ENCODE measurements at regions not wholly inside any gene's neighbourhood (a gene's known extent, or its start where the extent isn't known, plus 50 kb on each side); places are given as distances from the start of the nearest gene placed in this dataset.

DNA sequence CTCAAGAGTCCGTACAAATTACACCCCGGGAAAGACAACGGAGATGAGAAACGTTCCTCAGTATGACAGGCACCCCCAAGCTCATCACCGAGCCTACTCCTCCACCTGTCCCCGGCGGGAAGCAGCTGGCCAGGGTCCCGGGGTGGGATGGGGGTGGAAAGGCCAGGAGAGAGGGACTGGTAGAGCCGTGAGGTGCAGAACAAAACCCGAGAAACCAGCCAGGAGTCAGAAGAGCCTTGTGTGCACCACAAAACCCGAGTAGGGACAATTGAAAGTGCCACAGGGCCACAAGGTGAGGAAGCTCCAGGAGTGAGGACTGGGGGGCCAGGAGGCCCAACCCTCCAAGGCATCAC is 75.5 kb upstream of the SALL3 start:
- H3K27me3 ChIP-seq (ENCODE audit: control insufficient read depth in 5 of 5, insufficient read depth in 4 of 5, low read length in 5 of 5): peaks cover 8 to 23% (median 12%) of the 10 kb centered on the region in 5 donors
- H3K4me3 ChIP-seq (ENCODE audit: low read depth in 1 of 5, low read length in 5 of 5): no peak overlapping the region
- no peaks in the 10 kb centered on the region for H3K36me3 ChIP-seq (ENCODE audit: control insufficient read depth in 5 of 5, insufficient read depth in 5 of 5, low read length in 5 of 5)
- no peaks in the 10 kb centered on the region for H3K4me1 ChIP-seq (ENCODE audit: control insufficient read depth in 5 of 5, insufficient read depth in 5 of 5, low read length in 5 of 5)
- H3K9me3 ChIP-seq (ENCODE audit: control insufficient read depth in 5 of 5, low read length in 5 of 5): no peaks in the 10 kb centered on the region
- H3K27ac ChIP-seq (ENCODE audit: low read depth, low read length): no peak overlapping the region
- no peak overlapping the region for H3K9ac ChIP-seq (ENCODE audit: low read length in 5 of 5)

GRCh38 chr18:78905334-78905733 is 74.3 kb upstream of the SALL3 start:
- Histone ChIP-seq H3K36me3 (ENCODE audit: control insufficient read depth in 5 of 5, insufficient read depth in 5 of 5, low read length in 5 of 5) (no peaks in the 10 kb centered on the region), H3K27ac (ENCODE audit: low read depth, low read length) (no peak overlapping the region), H3K27me3 (ENCODE audit: control insufficient read depth in 5 of 5, insufficient read depth in 4 of 5, low read length in 5 of 5) (peaks cover 8 to 23% (median 12%) of the 10 kb centered on the region in 5 donors), H3K4me3 (ENCODE audit: low read depth in 1 of 5, low read length in 5 of 5) (no peak overlapping the region), H3K9me3 (ENCODE audit: control insufficient read depth in 5 of 5, low read length in 5 of 5) (no peaks in the 10 kb centered on the region), H3K4me1 (ENCODE audit: control insufficient read depth in 5 of 5, insufficient read depth in 5 of 5, low read length in 5 of 5) (no peaks in the 10 kb centered on the region), H3K9ac (ENCODE audit: low read length in 5 of 5) (no peak overlapping the region)

- peaks cover 8 to 23% (median 12%) of the 10 kb centered on the region in 5 donors for H3K27me3 ChIP-seq (ENCODE audit: control insufficient read depth in 5 of 5, insufficient read depth in 4 of 5, low read length in 5 of 5)
- H3K9ac ChIP-seq (ENCODE audit: low read length in 5 of 5): no peak overlapping the region
- H3K4me1 ChIP-seq (ENCODE audit: control insufficient read depth in 5 of 5, insufficient read depth in 5 of 5, low read length in 5 of 5): no peaks in the 10 kb centered on the region
- H3K36me3 ChIP-seq (ENCODE audit: control insufficient read depth in 5 of 5, insufficient read depth in 5 of 5, low read length in 5 of 5): no peaks in the 10 kb centered on the region
- no peak overlapping the region for H3K27ac ChIP-seq (ENCODE audit: low read depth, low read length)
- H3K9me3 ChIP-seq (ENCODE audit: control insufficient read depth in 5 of 5, low read length in 5 of 5): no peaks in the 10 kb centered on the region
- H3K4me3 ChIP-seq (ENCODE audit: low read depth in 1 of 5, low read length in 5 of 5): no peak overlapping the region
Measured at GRCh38 chr18:78906066-78906465, 73.6 kb upstream of the SALL3 start.

- H3K36me3 ChIP-seq (ENCODE audit: control insufficient read depth in 5 of 5, insufficient read depth in 5 of 5, low read length in 5 of 5): no peaks in the 10 kb centered on the region
- no peak overlapping the region for H3K4me3 ChIP-seq (ENCODE audit: low read depth in 1 of 5, low read length in 5 of 5)
Measured at GRCh38 chr18:78908462-78909260, 71.0 kb upstream of the SALL3 start.

GRCh38 chr18:78911751-78912283 is 67.8 kb upstream of the SALL3 start:
- Histone ChIP-seq H3K4me3 (ENCODE audit: low read depth in 1 of 5, low read length in 5 of 5) (no peak overlapping the region), H3K4me1 (ENCODE audit: control insufficient read depth in 5 of 5, insufficient read depth in 5 of 5, low read length in 5 of 5) (no peaks in the 10 kb centered on the region), H3K27me3 (ENCODE audit: control insufficient read depth in 5 of 5, insufficient read depth in 4 of 5, low read length in 5 of 5) (peaks cover 0 to 10% (median 4%) of the 10 kb centered on the region in 5 donors), H3K36me3 (ENCODE audit: control insufficient read depth in 5 of 5, insufficient read depth in 5 of 5, low read length in 5 of 5) (no peaks in the 10 kb centered on the region), H3K9me3 (ENCODE audit: control insufficient read depth in 5 of 5, low read length in 5 of 5) (peaks cover 0 to 5% (median 0%) of the 10 kb centered on the region in 5 donors), H3K9ac (ENCODE audit: low read length in 5 of 5) (no peak overlapping the region), H3K27ac (ENCODE audit: low read depth, low read length) (no peak overlapping the region)

More at GRCh38 chr18:78908462-78909260, 71.0 kb upstream of the SALL3 start:
- no peak overlapping the region for H3K9ac ChIP-seq (ENCODE audit: low read length in 5 of 5)
- no peaks in the 10 kb centered on the region for H3K4me1 ChIP-seq (ENCODE audit: control insufficient read depth in 5 of 5, insufficient read depth in 5 of 5, low read length in 5 of 5)
- no peak overlapping the region for H3K27ac ChIP-seq (ENCODE audit: low read depth, low read length)
- peaks cover 0 to 12% (median 3%) of the 10 kb centered on the region in 5 donors for H3K27me3 ChIP-seq (ENCODE audit: control insufficient read depth in 5 of 5, insufficient read depth in 4 of 5, low read length in 5 of 5)
- no peaks in the 10 kb centered on the region for H3K9me3 ChIP-seq (ENCODE audit: control insufficient read depth in 5 of 5, low read length in 5 of 5)

GRCh38 chr18:78912336-78912735 is 67.3 kb upstream of the SALL3 start:
- H3K4me1 ChIP-seq (ENCODE audit: control insufficient read depth in 5 of 5, insufficient read depth in 5 of 5, low read length in 5 of 5): no peaks in the 10 kb centered on the region
- no peak overlapping the region for H3K4me3 ChIP-seq (ENCODE audit: low read depth in 1 of 5, low read length in 5 of 5)
- H3K27ac ChIP-seq (ENCODE audit: low read depth, low read length): no peak overlapping the region
- H3K9ac ChIP-seq (ENCODE audit: low read length in 5 of 5): no peak overlapping the region
- H3K36me3 ChIP-seq (ENCODE audit: control insufficient read depth in 5 of 5, insufficient read depth in 5 of 5, low read length in 5 of 5): no peaks in the 10 kb centered on the region
- H3K9me3 ChIP-seq (ENCODE audit: control insufficient read depth in 5 of 5, low read length in 5 of 5): peaks cover 0 to 5% (median 0%) of the 10 kb centered on the region in 5 donors
- H3K27me3 ChIP-seq (ENCODE audit: control insufficient read depth in 5 of 5, insufficient read depth in 4 of 5, low read length in 5 of 5): peaks cover 0 to 10% (median 4%) of the 10 kb centered on the region in 5 donors

GRCh38 chr18:78912844-78913243 is 66.8 kb upstream of the SALL3 start:
- H3K4me3 ChIP-seq (ENCODE audit: low read depth in 1 of 5, low read length in 5 of 5): no peak overlapping the region
- peaks cover 0 to 10% (median 4%) of the 10 kb centered on the region in 5 donors for H3K27me3 ChIP-seq (ENCODE audit: control insufficient read depth in 5 of 5, insufficient read depth in 4 of 5, low read length in 5 of 5)
- no peaks in the 10 kb centered on the region for H3K36me3 ChIP-seq (ENCODE audit: control insufficient read depth in 5 of 5, insufficient read depth in 5 of 5, low read length in 5 of 5)
- H3K9me3 ChIP-seq (ENCODE audit: control insufficient read depth in 5 of 5, low read length in 5 of 5): peaks cover 0 to 5% (median 0%) of the 10 kb centered on the region in 5 donors
- H3K27ac ChIP-seq (ENCODE audit: low read depth, low read length): no peak overlapping the region
- H3K4me1 ChIP-seq (ENCODE audit: control insufficient read depth in 5 of 5, insufficient read depth in 5 of 5, low read length in 5 of 5): no peaks in the 10 kb centered on the region
- H3K9ac ChIP-seq (ENCODE audit: low read length in 5 of 5): no peak overlapping the region

DNA sequence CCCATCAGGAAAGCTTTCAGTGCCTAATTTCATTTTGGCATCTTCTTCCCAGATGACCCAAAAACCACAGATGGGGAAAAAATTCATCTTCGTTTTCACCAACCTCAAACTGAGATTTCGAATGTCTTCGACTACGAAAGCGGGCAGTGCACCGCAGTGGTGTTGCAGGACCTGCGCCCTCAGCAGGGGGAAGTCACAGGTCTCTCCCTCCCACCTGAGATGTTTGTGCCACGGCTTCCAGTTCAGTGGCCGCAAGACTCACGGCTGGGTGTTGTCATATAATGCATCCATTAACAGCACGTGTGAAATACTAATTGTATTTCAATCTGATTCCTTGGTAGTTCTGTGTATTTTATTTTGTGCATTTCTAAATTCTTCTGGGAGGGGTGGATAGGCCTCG is 66.2 kb upstream of the SALL3 start:
- no peaks in the 10 kb centered on the region for H3K4me1 ChIP-seq (ENCODE audit: control insufficient read depth in 5 of 5, insufficient read depth in 5 of 5, low read length in 5 of 5)
- peaks cover 0 to 10% (median 4%) of the 10 kb centered on the region in 5 donors for H3K27me3 ChIP-seq (ENCODE audit: control insufficient read depth in 5 of 5, insufficient read depth in 4 of 5, low read length in 5 of 5)
- H3K9ac ChIP-seq (ENCODE audit: low read length in 5 of 5): no peak overlapping the region
- peaks cover 0 to 5% (median 0%) of the 10 kb centered on the region in 5 donors for H3K9me3 ChIP-seq (ENCODE audit: control insufficient read depth in 5 of 5, low read length in 5 of 5)
- no peak overlapping the region for H3K27ac ChIP-seq (ENCODE audit: low read depth, low read length)
- H3K4me3 ChIP-seq (ENCODE audit: low read depth in 1 of 5, low read length in 5 of 5): no peak overlapping the region
- H3K36me3 ChIP-seq (ENCODE audit: control insufficient read depth in 5 of 5, insufficient read depth in 5 of 5, low read length in 5 of 5): no peaks in the 10 kb centered on the region

DNA sequence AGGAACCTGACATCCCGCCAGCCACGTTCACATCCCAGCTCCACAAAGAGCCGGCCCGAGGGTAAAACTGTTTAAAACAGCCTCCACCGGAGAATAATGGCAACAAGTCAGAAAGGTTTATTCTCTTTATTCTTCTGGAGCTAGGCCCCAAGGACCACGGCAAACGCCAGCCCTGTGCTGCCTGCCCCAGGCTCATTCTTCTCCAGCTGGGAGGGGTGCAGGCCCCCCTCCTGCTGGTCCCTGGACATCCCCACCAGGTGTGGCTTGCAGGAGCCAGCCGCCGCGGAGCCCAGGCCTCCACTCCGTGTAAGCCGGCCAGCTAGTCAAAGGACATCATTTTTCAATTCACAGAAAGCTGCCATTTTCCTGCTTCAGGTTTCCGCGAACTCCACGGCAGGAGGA is 65.8 kb upstream of the SALL3 start:
- no peaks in the 10 kb centered on the region for H3K4me1 ChIP-seq (ENCODE audit: control insufficient read depth in 5 of 5, insufficient read depth in 5 of 5, low read length in 5 of 5)
- H3K9me3 ChIP-seq (ENCODE audit: control insufficient read depth in 5 of 5, low read length in 5 of 5): peaks cover 0 to 5% (median 0%) of the 10 kb centered on the region in 5 donors
- H3K36me3 ChIP-seq (ENCODE audit: control insufficient read depth in 5 of 5, insufficient read depth in 5 of 5, low read length in 5 of 5): no peaks in the 10 kb centered on the region
- no peak overlapping the region for H3K27ac ChIP-seq (ENCODE audit: low read depth, low read length)
- no peak overlapping the region for H3K4me3 ChIP-seq (ENCODE audit: low read depth in 1 of 5, low read length in 5 of 5)
- peaks cover 0 to 10% (median 4%) of the 10 kb centered on the region in 5 donors for H3K27me3 ChIP-seq (ENCODE audit: control insufficient read depth in 5 of 5, insufficient read depth in 4 of 5, low read length in 5 of 5)
- H3K9ac ChIP-seq (ENCODE audit: low read length in 5 of 5): no peak overlapping the region

DNA sequence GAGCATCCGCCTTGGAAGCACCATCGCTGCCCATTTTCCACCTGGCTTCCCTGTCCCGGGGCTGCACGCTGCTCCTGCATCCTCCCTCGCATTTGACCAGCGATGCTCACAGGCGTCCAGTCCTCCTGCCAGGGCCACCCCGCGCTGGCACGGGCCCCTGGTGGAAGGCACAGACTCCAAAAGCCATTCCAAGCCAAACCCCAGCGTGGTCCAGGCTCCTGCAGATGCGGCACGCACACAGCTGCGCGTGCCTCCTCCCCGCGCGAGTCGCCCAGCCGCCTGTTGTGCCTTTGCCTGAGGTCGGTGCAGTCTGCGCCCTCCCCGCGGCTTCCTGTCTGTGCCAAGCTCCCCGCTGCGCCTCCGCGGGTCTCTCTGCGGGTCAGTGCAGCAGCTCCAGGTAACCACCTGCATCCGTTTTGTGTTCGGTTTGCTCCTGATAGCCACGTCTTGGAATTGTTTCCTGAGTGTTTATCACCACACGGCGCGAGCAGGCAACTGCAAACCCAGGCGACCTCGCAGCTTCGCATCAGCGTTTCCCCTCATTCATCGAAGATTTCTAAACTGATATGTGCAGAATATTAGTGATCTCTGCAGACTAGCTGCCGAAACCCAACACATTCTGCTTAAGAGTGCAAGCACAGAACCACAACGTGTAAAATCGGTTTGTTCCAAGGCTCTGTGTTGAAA is 65.2 kb upstream of the SALL3 start:
- peaks cover 0 to 5% (median 0%) of the 10 kb centered on the region in 5 donors for H3K9me3 ChIP-seq (ENCODE audit: control insufficient read depth in 5 of 5, low read length in 5 of 5)
- no peaks in the 10 kb centered on the region for H3K4me1 ChIP-seq (ENCODE audit: control insufficient read depth in 5 of 5, insufficient read depth in 5 of 5, low read length in 5 of 5)
- no peak overlapping the region for H3K27ac ChIP-seq (ENCODE audit: low read depth, low read length)
- H3K9ac ChIP-seq (ENCODE audit: low read length in 5 of 5): no peak overlapping the region
- no peaks in the 10 kb centered on the region for H3K36me3 ChIP-seq (ENCODE audit: control insufficient read depth in 5 of 5, insufficient read depth in 5 of 5, low read length in 5 of 5)
- H3K27me3 ChIP-seq (ENCODE audit: control insufficient read depth in 5 of 5, insufficient read depth in 4 of 5, low read length in 5 of 5): peaks cover 0 to 10% (median 4%) of the 10 kb centered on the region in 5 donors
- no peak overlapping the region for H3K4me3 ChIP-seq (ENCODE audit: low read depth in 1 of 5, low read length in 5 of 5)
